Pulmonary artery endothelial cell (primary cell): ENCODE measurements at regions not wholly inside any gene's neighbourhood (a gene's known extent, or its start where the extent isn't known, plus 50 kb on each side); places are given as distances from the start of the nearest gene placed in this dataset.

Experiments used
- DNase-seq: peaks from one replicate; pipeline ENCODE4 v3.0.0-alpha.2; 2011; ENCODE audit warnings: low read depth, low spot score

GRCh38 chr2:226531061-226531810 is 268.4 kb downstream of the IRS1 start:
- no peak for DNase-seq

GRCh38 chr2:226529556-226529955 is 270.1 kb downstream of the IRS1 start:
- DNase-seq = no peak

- DNase-seq = no peak
Observed at GRCh38 chr2:226526716-226527115, 272.9 kb downstream of the IRS1 start.

- no peak for DNase-seq
Observed at GRCh38 chr2:226524381-226524843, 275.2 kb downstream of the IRS1 start.

GRCh38 chr2:226520723-226521122 is 278.9 kb downstream of the IRS1 start:
- DNase-seq = no peak

GRCh38 chr2:226515344-226516055 is 284.1 kb downstream of the IRS1 start:
- DNase-seq = no peak

- no peak for DNase-seq
Observed at GRCh38 chr2:226514895-226515294, 284.7 kb downstream of the IRS1 start.

- no peak for DNase-seq
Observed at GRCh38 chr2:226511311-226511710, 288.3 kb downstream of the IRS1 start.

- DNase-seq = no peak
Observed at GRCh38 chr2:226508683-226509082, 290.9 kb downstream of the IRS1 start.

- no peak for DNase-seq
Observed at GRCh38 chr2:226508005-226508404, 291.6 kb downstream of the IRS1 start.

- no peak for DNase-seq
Observed at GRCh38 chr2:226497146-226497909, 302.3 kb downstream of the IRS1 start.

GRCh38 chr2:226496273-226496550 is 303.4 kb downstream of the IRS1 start:
- no peak for DNase-seq

- no peak for DNase-seq
Observed at GRCh38 chr2:226495466-226496272, 304.0 kb downstream of the IRS1 start.

- DNase-seq = no peak
Observed at GRCh38 chr2:226491112-226491511, 308.5 kb downstream of the IRS1 start.

- no peak for DNase-seq
Observed at GRCh38 chr2:226489775-226490541, 309.7 kb downstream of the IRS1 start.

- DNase-seq = no peak
Observed at GRCh38 chr2:226488034-226488433, 311.6 kb downstream of the IRS1 start.

- no peak for DNase-seq
Observed at GRCh38 chr2:226487573-226487972, 312.0 kb downstream of the IRS1 start.

GRCh38 chr2:226483745-226484619 is 315.6 kb downstream of the IRS1 start:
- DNase-seq = no peak

GRCh38 chr2:226483143-226483542 is 316.5 kb downstream of the IRS1 start:
- DNase-seq = no peak
